CD4-positive, alpha-beta T cell treated with Interleukin-17A for 1 hour (primary cell): ENCODE measurements at regions not wholly inside any gene's neighbourhood (a gene's known extent, or its start where the extent isn't known, plus 50 kb on each side); places are given as distances from the start of the nearest gene placed in this dataset.

Experiments
- DNase-seq: peaks from one replicate; pipeline ENCODE4 v3.0.0-alpha.2; 2020

DNA sequence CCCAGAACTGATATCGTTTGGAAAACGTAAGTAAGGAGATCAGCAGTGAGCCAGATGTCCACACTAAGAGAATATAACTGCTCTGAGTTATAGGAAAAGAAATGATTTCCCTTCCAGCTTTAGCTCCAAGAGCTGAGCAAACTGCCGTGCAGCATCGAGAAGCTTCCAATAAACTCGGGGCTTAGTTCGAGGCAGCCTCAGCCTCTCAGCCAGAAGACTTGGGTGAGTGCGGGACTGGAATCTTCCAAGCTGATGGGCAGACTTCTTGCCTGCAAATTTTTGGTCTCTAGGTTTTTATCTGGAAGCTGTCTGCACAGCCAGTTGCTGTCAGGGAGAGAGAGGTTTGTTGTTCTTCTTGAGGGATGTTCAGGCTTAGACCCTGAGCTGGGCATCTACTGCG lies 196.1 kb downstream of the PHETA1 start:
- no peak for DNase-seq

DNA sequence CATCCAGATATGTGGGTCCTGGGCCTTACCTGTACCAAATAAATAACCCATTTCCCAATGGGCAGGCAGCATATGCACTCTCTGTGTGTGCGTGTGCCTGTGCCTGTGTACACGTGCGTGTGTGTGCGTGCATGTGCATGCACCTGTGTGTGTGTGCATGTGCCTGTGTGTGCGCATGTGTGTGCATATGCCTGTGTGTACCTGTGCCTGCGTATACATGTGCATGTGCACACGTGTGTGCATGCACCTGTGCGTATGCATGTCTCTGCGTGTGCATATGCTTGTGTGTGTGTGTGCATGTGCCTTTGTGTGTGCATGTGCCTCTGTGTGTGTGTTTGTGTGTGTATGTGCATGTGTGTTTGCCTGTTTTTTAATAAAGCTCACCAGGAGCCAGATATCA lies 197.1 kb downstream of the PHETA1 start:
- DNase-seq: no peak

DNA sequence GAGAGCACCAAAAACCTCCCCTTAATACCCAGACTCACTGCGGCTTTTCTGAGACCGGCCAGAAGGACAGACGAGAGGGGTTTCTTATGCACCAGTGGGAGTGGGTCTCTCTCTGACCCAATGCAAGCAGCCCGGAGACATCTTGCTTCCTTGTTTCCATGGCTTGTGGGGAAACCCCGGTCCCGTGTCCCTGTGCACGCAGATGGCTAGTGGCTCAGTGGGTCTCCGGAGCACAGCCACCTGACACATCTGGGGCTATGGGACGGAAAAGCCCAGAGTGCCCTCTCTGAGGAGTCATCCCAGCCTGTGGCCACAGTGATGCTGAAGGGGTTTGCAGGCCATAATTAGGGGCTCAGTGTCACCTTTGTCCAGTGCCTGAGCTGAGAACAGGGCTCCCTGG lies 197.6 kb downstream of the PHETA1 start:
- DNase-seq: no peak

DNA sequence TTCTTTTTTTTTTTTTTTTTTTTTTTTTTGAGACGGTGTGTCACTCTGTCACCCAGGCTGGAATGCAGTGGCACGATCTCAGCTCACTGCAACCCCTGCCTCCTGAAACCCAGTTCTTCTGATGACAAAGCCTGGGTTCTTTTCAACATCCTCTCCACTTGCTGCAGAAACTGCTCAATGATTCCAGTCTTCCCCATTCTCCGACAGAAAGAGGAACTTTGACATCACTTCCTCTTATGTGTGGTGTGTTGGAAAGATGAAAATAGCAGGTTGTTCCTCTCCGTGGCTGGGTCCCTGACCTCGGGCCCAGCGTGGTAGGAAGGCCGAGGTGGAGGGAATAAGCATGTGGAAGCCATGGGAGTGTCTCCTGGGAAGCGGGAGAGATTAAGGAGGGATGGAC lies 198.4 kb downstream of the PHETA1 start:
- DNase-seq: peak; percentile 31

DNA sequence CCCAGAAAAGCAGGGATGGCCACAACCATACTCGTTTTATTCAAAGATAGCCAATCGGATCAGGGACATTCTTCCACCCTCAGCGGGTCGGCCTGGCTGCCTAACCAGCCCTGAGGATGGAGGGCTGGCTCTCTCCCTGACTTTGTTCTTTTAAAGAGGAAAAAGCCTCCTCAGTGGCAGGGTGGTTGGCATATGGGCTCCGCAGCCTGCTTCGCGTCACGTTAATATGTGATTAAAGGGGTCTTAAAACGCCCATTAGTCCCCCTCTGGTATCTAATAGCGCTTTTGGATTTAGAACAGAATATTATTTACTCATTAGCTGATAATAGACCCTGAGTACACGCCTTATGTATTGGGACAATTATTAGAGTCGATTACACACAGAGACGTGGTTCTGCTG lies 199.4 kb downstream of the PHETA1 start:
- DNase-seq: no peak

DNA sequence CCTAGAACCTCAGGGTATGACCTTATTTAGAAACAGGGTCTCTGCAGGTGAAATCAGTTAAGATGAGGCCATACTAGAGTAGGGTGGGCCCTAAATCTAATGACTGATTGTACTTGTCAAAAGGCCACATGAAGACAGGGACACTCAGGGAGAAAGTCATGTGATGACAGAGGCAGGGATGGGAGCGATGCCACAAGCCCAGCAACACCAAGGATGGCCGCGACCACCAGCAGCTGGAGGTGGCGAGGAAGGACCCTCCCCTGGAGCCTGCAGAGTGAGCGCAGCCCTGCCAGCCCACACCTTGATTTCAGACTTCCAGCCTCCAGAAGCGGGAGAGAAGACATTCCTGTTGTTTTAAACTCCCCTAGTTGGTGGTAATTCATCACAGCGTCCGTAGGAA lies 199.9 kb downstream of the PHETA1 start:
- no peak for DNase-seq

DNA sequence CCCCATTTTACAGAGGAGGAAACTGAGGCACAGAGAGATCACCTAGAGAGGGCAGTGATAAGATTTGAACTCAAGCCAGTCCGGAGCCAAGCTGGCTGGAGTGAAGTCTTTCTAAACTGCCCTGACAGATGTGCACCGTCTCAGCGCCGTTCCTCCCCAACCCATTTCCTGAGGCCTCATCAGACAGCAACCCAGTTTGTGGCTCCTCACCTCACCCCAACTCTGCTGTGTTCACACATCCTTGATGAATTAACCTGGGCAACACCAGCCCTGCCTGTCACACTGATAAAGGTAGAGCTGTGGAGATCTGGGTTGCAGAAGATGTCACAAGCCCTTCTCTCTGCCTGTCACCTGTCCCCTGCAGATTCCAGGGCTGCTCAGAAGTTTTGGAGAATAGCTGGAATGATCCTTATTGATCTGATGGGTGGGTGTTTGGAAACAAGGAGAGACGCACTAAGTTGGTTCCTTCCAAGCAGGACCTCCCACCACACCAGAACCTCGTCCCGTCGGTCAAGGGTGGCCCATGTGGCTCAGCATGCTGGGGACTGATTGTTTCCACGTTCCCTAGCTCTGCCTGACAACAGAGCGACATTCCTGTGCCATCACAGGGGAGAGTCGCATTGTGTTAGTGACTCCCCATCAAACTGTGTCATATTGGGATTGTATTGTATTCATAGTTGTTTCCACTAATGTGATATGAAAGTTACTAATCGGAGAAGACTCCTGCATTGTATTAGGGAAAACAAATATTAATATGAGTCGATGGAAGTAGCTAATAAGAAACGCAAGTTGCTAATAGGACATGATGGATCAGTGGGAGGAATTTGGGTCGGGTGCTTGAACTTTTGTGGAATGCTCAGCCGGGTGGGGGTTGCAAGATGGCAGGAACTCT lies 200.6 kb downstream of the PHETA1 start:
- DNase-seq: no peak

DNA sequence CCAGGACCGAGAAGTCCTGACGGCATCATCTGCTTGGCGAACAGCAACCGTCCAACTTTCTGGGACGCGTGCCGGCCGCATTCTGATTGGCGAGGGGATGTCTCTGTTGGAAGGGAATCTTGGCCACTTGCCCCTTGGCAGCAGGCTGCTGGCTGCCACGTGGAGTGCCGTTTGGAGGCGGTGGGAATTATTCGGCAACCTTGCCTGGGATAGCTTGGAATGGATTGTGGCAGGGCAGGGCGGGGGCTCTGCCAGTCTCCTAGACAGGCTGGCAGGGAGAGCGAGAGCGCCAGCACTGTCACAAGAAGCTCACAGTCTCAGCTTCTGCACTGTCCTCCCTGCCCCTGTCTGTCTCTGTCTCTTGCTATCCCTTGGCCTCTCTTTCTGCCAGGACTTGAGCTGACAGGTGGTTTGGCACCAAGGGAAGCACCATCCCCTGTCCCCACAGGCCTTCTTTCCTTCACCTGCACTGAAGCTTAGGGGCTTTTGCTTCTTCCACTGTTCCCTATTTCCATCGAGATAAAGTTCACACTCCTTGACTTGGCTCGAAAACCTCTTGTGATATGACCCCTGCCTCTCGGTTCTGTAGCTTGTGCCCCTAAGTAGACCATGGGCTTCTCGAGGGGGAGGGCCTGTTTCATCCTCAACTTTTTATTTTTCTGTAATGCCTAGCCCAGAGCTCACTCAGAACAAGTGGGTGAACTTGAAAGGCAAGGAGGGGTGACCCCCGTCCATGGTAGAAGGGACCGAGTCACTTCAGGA lies 201.9 kb downstream of the PHETA1 start:
- no peak for DNase-seq

DNA sequence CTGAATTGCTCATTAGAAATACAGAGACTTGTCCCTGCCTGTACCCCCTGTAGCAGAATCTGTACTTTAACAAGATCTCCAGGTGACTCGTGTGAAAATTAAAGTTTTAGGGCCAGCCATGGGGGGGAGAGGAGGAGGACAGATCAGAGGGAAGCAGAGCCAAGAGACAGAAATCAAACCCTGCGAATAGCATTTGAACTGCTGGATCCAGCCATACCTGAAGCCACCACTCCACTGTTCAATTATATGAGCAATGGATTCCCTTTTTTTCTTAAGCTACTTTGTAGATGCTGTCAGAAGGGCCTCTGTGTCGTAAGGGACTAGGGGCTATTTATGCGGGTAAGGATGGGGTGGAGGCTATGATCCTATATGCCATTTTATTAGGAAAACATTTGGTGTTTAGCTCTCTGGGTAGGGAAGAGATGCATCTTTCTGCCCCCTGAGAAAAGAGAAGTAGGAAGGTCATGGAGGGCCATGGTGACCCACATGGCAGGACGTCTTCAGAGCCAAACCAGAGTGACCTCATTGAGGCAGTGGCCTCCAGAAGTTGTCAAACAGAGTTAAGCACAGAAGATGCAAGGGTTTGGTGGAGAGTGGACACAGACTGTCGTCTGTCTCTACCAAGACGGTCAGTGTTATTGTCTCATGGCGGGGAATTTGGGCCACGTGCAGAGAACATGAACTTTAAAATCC lies 203.9 kb downstream of the PHETA1 start:
- DNase-seq: no peak

DNA sequence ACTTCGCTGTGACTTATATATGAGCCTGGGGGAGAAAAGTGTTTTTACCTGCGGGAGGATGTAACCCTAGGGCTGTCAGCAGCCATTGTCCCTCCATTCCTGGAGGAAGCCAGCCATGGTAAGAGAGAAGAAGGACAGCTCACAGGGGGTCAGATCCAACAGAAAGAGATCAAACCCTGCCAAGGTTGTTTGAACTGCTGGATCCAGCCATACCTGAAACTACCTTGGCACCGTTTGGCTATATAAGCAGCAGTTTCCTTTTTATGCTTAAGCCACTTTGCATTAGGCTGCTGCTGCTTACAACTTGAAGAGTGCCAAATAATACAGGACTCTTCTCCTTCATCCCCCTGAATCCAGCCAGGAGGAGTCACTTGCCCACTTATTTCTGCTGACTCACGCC lies 205.5 kb downstream of the PHETA1 start:
- no peak for DNase-seq

DNA sequence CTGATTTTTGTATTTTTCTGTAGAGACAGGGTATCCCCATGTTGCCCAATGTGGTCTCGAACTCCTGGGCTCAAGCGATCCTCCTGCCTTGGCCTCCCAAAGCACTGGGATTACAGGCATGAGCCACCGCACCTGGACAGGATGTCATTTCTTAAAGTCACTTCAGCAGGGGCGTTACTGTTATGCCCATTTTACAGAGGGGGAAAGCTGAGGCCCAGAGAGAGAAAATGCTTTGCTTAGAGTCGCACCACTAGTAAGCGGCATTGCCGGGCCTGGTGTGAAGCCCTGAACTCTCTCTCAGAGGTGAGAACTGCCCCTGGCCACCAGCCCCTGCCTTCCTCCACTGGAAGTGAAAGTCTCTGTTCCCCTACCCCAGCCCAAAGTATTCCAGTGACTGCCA lies 207.0 kb downstream of the PHETA1 start:
- DNase-seq: no peak

DNA sequence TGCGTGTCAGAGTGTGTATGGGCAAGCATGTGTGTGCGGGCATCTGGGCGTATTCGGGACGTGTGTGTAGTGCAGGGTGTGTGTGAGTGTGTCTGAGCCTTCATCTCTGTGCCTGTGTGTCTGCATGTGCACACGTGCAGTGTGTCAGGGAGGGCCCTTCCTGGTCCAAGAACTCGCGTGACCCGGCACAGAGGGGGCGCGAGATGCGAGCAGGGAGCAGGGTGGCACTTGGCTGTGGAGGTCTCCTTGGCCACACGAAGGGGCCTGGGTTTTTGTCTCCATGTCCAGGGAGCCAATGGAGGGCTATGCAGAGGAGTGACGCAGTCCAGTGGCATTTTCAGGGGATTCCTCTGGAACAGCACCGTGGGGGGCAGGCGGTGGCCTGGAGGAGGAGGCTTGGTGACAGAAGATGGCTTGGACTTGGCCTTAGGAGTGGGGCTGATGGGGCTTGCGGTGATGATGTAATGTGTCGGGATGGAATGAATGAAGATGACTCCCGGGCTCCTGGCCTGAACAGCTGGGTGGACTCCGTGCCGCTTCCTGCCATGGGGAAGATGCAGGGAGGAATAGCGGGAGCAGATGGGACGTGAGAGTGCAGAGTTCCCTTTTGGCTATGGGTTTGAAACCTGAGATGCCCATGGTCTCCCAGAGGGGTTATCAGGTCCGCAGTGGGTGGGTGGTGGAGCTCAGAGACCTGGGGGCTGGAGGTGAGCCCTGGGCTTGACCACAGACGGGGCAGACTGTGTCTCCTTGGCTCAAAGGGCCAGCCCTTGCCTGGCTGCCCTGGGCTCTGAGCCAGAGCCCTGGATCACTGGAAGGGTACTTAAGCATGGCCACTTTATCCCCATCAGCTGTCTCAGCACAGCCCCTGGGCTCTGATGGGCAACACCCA lies 208.3 kb downstream of the PHETA1 start:
- no peak for DNase-seq

DNA sequence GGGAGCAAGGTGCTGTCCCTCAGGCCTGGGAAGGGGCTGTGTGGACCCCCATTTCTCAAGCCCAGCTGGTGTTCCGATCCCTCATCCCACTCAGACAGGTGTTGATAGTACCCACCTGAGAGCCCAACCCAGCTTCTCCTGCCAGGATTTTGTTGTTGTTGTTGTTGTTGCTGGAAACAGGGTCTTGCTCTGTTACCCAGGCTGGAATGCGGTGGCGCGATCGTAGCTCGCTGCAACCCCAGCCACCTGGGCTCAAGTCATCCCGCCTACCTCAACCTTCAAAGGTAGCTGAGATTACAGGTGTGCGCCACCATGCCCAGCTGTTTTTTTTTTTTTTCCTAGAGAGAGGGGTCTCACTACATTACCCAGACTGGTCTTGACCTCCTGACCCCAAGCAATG lies 209.9 kb downstream of the PHETA1 start:
- no peak for DNase-seq

DNA sequence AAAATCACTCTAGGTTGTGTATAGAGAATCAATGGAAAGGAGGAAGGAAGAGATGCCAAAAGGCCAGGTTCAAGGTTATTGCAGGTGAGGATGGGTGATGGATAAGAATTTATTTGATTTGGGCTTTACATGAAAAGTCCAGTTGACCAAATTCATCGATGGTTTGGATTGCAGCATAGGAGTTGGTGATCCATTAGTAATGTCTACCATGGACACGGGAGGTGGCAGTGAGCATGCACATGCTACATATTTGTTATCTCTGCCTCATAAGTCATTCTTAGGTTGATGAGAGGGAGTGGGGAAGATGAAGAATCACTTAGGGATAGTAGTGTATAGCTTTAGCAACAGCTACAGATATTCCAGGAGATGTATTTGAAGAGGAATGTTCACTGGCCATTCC lies 211.4 kb downstream of the PHETA1 start:
- DNase-seq: no peak

DNA sequence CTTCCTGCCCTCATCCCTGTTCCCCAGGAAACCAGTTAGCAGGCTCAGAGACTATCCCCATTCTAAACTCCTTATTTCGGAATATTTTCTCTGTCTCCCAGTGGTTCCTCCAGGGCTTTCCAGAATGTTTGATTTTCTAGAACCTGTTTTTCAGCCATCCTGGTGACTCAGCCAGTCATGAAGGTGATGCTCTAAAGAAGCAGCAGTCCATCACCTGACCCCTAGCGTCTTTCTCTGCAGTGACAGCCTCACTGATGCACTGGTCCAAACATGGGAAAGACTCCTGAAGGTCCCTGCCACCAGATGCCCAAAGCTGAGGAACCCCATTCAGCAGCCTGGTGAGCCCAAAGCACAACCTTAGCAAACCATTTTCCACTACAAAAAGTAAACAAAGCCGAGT lies 212.6 kb downstream of the PHETA1 start:
- no peak for DNase-seq

DNA sequence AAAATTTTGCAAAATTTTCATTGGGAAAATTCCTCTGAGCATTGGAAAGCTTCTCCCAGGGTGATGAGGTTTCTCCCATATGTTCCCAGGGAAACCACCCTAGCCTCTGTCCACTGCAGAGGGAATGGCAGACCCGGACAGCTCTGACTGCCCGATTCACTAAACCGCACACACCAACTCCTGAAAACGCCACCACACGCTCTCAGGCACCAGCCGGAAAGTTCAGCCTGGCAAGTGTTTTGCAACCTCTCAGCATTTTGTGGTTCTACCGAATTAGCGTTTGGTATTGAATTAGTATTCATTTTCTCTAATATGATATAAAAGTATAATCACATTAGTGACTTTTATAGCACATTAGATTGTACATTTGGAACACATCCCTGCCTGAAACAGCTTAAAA lies 213.4 kb downstream of the PHETA1 start:
- DNase-seq: no peak

DNA sequence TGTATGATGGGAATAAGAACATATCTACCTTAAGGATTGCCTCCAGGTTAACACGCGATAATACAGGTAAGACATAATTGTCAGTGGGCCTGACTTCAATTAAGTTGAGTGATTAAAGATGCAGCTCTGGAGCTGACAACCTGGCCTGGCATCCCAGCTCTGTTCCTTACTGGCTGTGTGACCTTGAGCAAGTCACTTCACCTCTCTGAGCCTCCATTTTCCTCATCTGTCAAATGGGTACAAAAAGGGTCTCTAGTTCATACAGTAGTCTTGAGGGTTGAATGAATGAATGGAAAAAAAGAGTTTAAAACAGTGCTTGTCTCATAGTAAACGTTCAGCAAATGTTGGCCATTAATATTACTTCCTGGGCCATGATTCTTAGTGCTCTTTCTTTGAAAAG lies 213.9 kb downstream of the PHETA1 start:
- DNase-seq: no peak

DNA sequence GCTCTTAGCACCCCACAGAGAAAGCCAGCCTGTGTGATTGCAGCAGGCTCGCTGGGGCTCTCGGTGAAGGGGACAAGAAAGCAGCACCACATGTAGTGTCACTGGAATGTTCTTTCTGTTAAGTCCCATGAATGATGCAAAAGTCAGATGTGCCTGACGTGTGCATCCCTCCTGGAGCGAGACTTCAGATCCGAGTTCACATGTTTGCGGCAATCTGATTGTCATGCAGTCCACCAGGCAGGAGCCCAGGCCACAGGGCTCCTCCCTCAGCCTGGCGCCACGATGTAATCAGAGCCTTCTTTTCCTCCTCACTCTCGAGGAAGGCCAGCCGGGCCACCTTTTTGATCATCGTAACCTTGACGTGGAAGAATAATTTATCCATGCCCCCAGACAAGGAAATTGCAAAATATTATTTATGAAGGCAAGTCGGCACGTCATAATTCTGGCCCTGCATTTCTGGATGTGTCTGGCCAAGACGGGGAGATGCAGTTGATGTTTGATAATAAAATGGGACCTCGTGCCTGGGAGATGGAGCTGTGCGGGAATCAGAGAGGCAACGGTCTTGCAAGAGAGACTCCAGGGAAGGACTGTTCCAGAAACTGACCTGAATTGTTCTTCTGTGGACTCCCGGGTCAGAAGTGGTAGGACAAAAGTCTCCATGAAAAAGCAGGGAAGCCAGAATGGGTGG lies 214.6 kb downstream of the PHETA1 start:
- no peak for DNase-seq

DNA sequence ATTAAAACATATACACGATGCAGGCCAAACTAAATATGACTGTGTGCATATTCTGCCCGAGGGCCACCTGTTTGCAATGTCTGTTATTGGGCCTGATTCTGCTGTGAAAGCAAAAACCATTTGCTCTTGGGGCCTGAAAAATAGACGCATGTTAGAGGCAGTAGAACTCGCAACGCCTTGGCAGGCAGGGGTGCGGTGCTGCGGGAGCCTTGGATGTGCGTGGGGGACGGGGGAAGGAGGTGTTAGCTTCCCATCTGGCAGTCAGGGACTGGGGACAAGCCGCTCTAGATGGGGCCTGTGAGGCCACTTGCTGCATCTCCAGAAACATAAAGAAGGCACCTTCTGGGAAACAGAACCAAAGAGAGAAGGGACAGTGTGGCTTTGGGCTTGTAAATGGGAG lies 216.3 kb downstream of the PHETA1 start:
- DNase-seq: no peak

DNA sequence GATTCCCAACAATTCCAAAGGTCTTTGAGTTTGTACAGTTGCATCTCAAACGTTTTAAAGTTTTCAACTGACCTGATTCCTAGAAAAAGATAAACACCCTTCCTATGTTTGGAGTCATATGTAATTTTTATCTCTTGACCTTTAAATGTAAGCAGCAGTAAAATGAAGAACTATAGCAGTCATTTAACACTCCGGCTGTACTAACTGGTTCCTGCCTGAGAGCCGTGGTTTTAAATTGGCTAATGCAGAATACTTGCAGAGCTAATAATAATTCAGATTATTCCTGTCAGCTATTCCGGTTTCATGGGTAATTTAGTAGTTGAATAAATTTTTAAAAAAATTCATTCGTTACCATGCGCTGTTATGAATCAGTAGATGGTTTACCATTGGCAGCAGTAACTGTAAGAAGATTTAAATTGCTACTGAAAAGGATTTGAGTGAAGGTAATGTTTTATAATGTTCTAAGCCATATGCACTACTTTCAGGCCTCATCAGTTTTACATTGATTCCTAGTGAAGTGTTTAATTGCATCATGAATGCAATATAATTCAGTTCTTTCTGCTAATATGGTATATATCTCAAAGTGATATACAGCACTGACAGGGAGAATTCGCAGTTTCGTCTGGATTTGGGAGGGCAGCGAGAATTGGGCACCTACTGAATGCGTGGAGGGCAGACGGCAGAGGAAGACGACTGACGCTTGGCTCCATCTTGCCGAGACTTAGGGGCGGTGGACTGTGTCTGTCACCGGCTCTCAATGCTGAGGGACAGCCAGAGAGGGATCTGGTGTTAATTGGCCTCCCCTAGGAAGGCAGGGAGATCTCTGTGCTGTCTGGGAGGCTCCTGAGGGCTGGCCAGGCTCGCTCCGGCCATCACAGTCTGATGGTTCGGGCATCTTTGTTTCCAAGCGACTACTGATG lies 217.7 kb downstream of the PHETA1 start:
- DNase-seq: no peak

DNA sequence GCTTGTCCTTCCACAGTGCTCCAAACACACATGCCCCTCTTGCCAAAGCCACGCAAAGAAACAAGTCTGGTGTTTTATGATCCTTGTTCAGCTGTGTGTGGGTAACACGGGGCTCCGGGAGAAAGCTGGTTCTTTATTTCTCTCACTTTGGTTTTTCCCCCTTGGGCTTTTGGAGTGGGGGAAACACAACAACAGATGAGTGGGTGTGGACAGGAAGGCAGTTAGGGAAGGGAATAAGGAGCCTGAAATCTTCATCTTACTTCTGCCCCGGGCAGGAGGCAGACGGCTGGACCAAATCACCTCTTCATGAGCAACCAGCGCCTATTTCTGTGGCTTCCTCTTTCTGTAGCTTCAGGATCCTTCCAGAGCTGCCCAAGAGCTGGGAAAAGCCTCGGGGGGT lies 218.5 kb downstream of the PHETA1 start:
- DNase-seq: no peak
